ENCODE measurements at regions not wholly inside any gene's neighbourhood (a gene's known extent, or its start where the extent isn't known, plus 50 kb on each side); places are given as distances from the start of the nearest gene placed in this dataset.

DNA sequence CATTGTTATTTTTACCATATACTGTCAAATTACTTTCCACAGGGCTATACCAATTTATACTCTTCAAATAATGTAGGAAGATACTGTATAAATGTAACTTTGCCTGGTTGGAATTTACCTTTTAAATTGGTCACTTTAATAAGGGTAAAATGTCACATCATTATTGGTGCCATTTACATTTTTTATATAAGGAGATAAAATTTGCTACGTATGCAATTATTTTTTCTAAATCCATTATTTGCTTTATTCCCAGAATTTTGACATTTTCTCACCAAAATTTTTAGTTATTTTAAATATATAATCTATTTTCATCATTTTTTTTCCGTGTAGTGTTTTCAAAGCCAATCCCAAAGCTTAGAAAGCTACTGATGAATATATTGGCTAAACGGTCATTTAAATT is 664.7 kb downstream of the KCNJ2 start:
- no peaks in the 10 kb centered on the region for H3K36me3 ChIP-seq
- no peak overlapping the region for H3K27ac ChIP-seq (replicated peaks)
- TF ChIP-seq, protein P1, sequence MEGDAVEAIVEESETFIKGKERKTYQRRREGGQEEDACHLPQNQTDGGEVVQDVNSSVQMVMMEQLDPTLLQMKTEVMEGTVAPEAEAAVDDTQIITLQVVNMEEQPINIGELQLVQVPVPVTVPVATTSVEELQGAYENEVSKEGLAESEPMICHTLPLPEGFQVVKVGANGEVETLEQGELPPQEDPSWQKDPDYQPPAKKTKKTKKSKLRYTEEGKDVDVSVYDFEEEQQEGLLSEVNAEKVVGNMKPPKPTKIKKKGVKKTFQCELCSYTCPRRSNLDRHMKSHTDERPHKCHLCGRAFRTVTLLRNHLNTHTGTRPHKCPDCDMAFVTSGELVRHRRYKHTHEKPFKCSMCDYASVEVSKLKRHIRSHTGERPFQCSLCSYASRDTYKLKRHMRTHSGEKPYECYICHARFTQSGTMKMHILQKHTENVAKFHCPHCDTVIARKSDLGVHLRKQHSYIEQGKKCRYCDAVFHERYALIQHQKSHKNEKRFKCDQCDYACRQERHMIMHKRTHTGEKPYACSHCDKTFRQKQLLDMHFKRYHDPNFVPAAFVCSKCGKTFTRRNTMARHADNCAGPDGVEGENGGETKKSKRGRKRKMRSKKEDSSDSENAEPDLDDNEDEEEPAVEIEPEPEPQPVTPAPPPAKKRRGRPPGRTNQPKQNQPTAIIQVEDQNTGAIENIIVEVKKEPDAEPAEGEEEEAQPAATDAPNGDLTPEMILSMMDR (IDR thresholded peaks at IDR 0.05; ENCODE audit: borderline replicate concordance) = no peak
- no peak overlapping the region for H3K4me3 ChIP-seq
- no peak for DNase-seq
- H3K9me3 ChIP-seq (replicated peaks) = no peaks in the 10 kb centered on the region
- no peaks in the 10 kb centered on the region for H3K27me3 ChIP-seq (ENCODE audit: low read depth)
- H3K4me1 ChIP-seq = no peaks in the 10 kb centered on the region
- intact Hi-C loops (cut with micrococcal nuclease) = no loop called here

DNA sequence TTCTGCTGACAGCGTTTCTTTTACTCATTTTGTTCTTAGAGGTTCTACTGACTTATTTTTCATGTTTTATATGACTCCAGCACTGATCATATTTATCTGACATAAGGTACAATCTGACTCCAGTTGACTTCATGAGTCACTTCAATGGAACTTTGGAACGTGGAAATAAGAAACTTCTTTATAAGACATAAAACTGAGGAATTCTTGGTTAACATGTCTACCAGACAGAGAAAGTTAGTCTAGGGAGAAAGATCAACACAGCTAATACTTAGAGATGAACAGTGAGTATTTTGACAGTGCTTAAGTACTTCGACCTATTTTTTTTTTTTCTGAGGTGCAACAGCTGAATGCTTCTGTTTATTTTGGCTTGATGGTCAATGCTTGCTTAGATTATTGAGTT is 679.5 kb downstream of the KCNJ2 start:
- DNase-seq = no peak
- H3K9me3 ChIP-seq (replicated peaks) = no peaks in the 10 kb centered on the region
- no peak overlapping the region for H3K27ac ChIP-seq (replicated peaks)
- no peaks in the 10 kb centered on the region for H3K4me1 ChIP-seq
- no peaks in the 10 kb centered on the region for H3K27me3 ChIP-seq (ENCODE audit: low read depth)
- H3K4me3 ChIP-seq = no peak overlapping the region
- TF ChIP-seq, protein P1 (IDR thresholded peaks at IDR 0.05; ENCODE audit: borderline replicate concordance) = no peak
- intact Hi-C loops (cut with micrococcal nuclease) = no loop called here
- no peaks in the 10 kb centered on the region for H3K36me3 ChIP-seq

DNA sequence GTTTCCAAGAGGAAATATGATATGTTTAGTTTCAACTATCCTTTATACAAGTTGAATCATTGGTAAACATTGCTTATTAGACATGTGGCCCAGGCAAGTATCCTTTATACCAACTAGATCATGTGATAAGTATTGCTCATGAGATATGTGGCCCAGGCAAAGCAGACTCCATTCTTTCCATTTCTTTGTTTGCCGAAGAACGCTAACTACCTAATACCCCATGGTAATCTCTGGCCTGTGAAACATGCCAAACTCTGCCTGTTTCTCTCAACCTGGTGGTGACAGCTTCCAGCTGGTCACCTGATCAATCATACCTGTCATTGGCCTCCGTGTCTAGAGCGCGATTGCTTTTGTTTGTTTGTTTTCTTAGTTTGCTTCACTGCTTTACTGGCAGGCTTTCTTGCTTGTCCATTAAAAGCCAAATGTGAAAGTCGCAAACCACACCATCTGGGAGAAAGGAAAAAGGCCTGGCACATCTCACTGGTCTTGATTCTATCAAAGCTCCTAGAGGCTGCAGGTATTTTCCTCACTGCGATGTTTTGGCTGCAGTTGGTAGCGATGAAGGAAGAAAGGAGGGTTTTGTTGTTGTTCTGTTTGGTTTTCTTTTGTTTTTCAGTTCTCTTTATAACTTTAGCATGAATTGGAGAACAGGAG is 686.2 kb downstream of the KCNJ2 start:
- H3K4me3 ChIP-seq = no peak overlapping the region
- intact Hi-C loops (cut with micrococcal nuclease) = no loop called here
- no peak for DNase-seq
- no peaks in the 10 kb centered on the region for H3K36me3 ChIP-seq
- no peak overlapping the region for H3K27ac ChIP-seq (replicated peaks)
- TF ChIP-seq, protein P1 (IDR thresholded peaks at IDR 0.05; ENCODE audit: borderline replicate concordance) = no peak
- H3K4me1 ChIP-seq = no peaks in the 10 kb centered on the region
- H3K27me3 ChIP-seq (ENCODE audit: low read depth) = no peaks in the 10 kb centered on the region
- H3K9me3 ChIP-seq (replicated peaks) = no peaks in the 10 kb centered on the region

DNA sequence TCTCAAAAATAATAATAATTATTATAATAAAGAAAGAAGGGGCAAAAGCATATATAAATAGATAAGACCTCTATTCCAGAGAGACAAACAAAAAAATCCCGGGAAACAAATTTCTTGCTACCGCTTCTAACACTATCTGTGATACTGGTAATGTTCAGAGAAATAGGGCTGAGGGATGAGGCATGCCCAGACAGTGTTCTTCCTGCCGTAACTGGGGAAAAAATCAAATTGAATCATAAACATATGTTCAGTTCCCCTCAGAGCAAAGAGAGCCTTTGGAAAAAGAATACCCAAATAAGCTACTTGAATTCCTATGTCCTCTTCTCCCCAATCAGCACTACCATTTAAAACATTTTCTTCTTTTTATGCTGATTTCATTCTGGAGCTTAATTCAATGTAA is 688.0 kb downstream of the KCNJ2 start:
- H3K27ac ChIP-seq (replicated peaks) = no peak overlapping the region
- no peak overlapping the region for H3K4me3 ChIP-seq
- intact Hi-C loops (cut with micrococcal nuclease) = no loop called here
- H3K9me3 ChIP-seq (replicated peaks) = no peaks in the 10 kb centered on the region
- H3K4me1 ChIP-seq = no peaks in the 10 kb centered on the region
- H3K36me3 ChIP-seq = no peaks in the 10 kb centered on the region
- TF ChIP-seq, protein P1 (IDR thresholded peaks at IDR 0.05; ENCODE audit: borderline replicate concordance) = no peak
- no peaks in the 10 kb centered on the region for H3K27me3 ChIP-seq (ENCODE audit: low read depth)
- DNase-seq = no peak

DNA sequence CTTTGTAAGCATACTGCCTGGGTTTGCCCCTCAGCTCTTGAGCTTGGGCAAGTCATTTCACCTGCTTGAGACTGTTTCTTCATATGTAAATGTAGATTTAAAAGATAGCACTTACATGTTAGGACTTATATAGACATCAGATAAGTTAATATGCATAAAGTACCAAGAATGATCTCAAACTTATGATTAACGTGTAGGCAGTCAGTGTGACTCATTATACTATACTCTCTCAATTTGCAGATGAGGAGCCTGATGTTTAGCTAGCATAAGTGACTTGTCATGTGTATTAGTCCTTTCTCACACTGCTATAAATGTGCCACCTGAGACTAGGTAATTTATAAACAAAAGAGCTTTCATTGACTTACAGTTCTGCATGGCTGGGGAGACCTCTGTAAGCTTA is 690.5 kb downstream of the KCNJ2 start:
- DNase-seq = no peak
- Histone ChIP-seq H3K4me1 (no peaks in the 10 kb centered on the region), H3K27me3 (ENCODE audit: low read depth) (no peaks in the 10 kb centered on the region), H3K9me3 (replicated peaks) (peaks cover 3% of the 10 kb centered on the region), H3K4me3 (no peak overlapping the region), H3K27ac (replicated peaks) (no peak overlapping the region), H3K36me3 (no peaks in the 10 kb centered on the region)
- intact Hi-C loops (cut with micrococcal nuclease) = no loop called here
- TF ChIP-seq, protein P1 (IDR thresholded peaks at IDR 0.05; ENCODE audit: borderline replicate concordance) = no peak
